Left colon (tissue), 2 donors: ENCODE measurements at regions not wholly inside any gene's neighbourhood (a gene's known extent, or its start where the extent isn't known, plus 50 kb on each side); places are given as distances from the start of the nearest gene placed in this dataset.
A peak's percentile ranks its signal among the peaks of the same experiment; 100 is the strongest.

Experiments
- ATAC-seq: fragments of 200-7000 bp; cut with Tn5 transposase; one replicate; pipeline ENCODE4 v1.9.1; 2020; ENCODE audit warnings: mild to moderate bottlenecking, moderate library complexity
- DNase-seq, 2 donors: peaks; one replicate each; pipeline ENCODE4 v3.0.0-alpha.2; 2020
- intact Hi-C, 2 donors: fragments of 100-400 bp; cut with DNase I in 1 of 2; cut with micrococcal nuclease in 1 of 2; formaldehyde crosslinking; loops; one replicate each; pipeline versions ENCODE4 v1.11.2 to v1.14.0; 2022; cut with DNase I, micrococcal nuclease
- donor health status: DM: no; HTN: no; CAD: no.
- donor health status: DM: yes; HTN: yes; CAD: no.

DNA sequence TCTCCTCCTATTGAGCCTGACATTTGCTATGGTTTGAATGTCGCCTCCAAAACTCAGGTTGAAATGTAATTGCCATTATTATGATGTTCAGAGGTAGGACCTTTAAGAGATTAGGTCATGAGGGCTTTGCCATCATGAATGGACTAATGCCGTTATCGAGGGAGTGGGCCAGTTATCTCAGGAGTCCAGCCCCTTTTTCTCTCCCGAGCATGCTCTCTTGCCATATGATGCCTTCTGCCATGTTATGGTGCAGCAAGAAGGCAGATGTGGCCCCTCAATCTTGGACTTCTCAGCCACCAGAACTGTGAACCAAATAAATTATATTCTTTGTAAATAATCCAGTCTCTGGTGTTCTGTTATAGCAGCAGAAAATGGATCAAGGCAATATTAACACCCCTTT is 323.5 kb downstream of the RRAGC start:
- DNase-seq: no peak
- no peak for ATAC-seq
- intact Hi-C loops: no loop called here

DNA sequence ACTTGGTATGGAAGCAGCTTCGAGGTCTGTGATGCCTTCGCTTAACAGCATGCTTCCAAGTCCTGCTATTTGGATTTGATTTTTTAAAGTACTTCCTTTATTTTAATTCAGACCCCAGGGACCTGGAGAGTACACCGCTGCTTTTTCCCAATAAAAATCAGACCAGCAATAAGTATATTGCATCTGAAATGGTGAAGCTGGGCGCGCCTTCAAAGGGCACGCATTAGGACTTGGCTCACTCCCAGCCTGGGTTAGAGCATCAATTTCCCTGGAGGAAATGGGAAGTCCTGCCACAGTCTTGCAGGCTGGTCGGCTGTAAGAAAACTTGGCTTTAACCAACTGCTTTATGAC is 325.1 kb downstream of the RRAGC start:
- no peak for DNase-seq
- intact Hi-C loops: no loop called here
- ATAC-seq: no peak

DNA sequence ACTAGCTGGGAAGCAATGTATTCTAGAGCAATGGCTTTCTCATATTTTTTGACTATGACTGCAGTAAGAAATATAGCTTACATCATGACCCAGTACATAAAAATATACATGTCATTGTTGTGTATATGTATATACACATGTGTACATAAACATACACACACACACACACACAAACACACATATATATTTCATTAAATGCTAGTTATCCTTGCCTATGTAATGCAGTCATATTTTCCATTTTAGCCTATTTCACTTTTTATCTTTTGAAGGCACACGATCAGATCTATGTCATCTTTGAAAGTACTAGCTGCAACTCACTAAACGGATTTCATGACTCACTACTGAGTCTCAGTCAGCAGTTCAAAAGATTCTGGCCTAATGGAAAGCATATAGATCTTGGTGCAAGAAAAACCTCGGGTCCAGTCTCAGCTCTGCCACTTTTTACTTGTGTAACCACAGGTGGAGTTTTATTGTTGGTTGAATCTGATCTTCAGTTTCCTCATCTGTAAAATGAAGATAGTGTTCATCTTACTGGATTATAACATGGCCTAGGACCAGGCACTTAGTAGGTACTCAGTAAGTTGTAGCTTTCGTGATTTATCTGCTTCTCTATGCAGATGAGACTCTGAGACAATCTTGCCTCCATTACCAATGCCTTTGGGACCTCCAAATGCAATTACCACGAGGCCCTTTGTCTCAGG is 325.6 kb downstream of the RRAGC start:
- DNase-seq (no peak), ATAC-seq (no peak)
- intact Hi-C loops: no loop called here

DNA sequence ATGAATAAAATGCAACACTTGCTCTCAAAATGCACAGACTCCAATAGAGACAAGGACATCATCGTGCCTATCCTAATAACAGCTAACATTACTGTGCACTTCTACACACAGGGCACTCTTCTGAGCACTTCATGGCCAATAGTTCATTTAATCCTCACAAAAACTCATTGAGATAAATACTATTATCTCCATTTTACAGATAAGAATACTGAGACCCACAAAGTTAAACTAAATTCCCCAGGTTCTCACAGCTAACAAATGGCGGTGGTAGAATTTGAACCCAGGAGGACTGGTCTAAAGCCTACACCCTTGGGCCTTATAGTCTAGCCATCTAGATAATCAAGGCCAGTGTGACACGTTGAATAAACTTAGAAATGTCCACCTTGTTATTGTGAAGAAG is 328.6 kb downstream of the RRAGC start:
- intact Hi-C loops: no loop called here
- no peak for ATAC-seq
- no peak for DNase-seq

DNA sequence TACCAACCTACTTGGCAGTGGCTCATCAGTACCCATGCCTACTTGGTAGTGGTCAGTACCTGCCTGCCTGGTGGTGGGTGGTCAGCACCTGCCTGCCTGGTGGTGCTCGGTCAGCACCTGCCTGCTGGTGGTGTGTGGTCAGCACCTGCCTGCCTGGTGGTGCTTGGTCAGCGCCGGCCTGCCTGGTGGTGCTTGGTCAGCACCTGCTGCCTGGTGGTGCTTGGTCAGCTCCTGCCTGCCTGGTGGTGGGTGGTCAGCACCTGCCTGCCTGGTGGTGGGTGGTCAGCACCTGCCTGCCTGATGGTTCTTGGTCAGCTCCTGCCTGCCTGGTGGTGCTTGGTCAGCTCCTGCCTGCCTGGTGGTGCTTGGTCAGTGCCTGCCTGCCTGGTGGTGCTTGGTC is 329.6 kb downstream of the RRAGC start:
- no peak for DNase-seq
- no peak for ATAC-seq
- intact Hi-C loops: no loop called here

DNA sequence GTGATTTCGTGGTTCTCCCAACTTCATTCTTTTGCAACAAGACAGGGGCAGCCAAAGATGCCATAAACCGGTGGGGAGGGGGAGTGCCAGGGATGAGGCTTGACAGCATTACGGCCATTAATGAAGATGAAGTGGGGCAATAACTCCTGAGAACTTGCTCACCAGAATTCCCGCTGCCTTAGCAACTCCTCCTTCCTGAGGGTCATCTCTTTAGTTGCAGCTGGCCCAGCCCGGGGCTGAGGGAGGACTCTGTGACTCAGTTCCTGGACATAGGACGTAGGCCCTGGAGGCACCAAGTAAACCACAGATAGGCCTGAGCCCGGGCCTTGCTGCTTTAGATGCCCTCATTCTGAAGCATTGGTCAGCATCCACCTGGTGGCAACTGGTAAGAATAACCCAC is 330.2 kb downstream of the RRAGC start:
- ATAC-seq: no peak
- intact Hi-C loops: no loop called here
- DNase-seq: no peak

DNA sequence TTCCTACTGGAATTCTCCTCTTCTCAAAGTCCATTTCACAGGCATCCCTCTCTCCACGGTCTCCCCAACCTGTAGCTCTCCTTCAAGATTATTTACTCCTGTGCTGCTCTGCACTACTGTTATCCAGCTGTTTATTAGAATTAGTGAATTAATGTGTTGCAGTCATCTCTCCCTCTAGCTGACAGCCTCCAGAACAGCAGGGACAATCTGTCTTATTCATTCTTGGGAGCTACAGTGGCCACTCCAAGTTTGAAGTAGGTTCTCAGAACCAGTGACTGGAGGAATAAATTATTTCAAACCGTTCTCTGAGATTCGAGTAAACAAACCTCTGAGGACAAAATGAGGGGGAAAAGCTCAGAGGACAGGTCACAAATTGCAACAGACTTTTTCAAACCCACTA is 330.9 kb downstream of the RRAGC start:
- intact Hi-C loops: no loop called here
- DNase-seq (no peak), ATAC-seq (no peak)

DNA sequence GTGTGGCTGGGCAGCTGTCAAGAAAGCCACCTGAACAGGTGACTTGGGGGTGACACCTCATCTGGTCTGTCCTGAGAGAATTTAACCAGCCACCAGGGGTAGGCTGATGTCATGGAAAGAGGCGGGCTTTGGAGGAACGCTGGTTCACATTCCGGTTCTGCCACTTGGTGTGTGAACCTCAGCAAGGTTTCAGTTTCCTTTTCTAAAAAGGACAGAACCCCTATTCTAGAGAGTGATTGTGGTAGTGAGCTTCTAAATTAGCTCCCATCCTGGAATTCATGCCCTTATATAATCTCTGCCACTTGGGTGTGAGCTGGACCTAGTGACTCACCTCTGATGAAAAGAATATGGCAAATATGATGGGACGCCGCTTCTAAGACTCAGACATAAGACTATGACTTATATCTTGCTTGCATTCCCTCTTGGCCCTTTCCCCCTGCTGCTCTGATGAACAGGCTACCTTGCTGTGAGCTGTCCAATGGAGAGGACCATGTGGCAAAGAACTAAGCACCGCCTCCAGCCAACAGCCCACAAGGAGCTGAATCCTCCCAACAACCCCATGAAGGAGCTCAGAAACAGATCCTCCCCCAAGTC is 332.1 kb downstream of the RRAGC start:
- intact Hi-C loops: no loop called here
- DNase-seq: peak; percentile 26 to 33
- ATAC-seq: peak; percentile 25

DNA sequence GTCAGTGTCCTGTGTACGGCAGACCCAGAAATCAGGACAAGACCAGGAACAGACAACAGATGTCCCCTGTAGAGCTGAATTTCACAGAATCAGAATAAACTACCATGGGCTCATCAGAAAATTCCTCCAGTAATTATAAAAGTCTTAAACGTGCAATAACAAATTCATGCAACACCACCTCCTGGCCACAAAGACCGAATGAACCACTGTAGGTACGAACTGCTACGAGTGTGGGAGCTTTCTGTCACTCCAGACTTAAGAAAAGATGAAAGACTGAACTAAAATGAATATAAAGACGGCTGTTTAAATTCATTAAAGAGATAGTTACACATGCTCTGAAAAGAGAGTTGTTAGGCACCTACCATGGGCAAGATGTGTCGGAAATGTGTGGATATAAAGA is 333.5 kb downstream of the RRAGC start:
- intact Hi-C loops: no loop called here
- no peak for ATAC-seq
- no peak for DNase-seq

DNA sequence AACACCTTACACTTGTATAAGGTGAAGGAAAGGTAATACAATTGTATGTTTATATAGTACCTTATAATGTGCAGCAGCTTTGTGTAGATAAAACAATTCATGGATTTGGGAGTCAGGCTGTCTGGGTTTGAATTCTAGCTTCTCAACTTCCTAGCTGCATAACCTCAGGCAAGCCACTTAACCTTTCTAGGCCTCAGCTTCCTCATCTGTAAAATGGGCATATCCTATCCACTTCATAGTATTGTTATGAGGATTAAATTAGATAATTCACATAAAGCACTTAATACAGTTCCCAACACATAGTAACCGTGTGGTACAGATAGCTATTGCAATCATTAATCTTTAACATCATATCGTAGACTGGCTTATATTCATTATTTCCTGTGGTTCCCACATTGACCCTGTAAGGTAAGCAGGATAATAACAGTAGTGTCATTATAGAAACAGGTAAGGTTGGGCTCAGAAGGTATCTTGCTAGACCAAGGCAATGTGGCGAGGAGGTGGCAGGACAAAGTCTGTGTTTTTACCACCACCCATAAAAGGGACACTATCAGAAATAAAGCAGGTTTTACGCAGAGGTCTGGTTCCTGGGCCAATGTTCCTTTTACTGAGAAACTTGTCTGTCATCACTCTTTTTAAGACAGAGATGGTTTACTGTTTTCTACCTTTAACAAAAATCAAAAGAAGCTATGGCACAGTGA is 334.1 kb downstream of the RRAGC start:
- no peak for DNase-seq
- intact Hi-C loops: no loop called here
- ATAC-seq: peak; percentile 55

DNA sequence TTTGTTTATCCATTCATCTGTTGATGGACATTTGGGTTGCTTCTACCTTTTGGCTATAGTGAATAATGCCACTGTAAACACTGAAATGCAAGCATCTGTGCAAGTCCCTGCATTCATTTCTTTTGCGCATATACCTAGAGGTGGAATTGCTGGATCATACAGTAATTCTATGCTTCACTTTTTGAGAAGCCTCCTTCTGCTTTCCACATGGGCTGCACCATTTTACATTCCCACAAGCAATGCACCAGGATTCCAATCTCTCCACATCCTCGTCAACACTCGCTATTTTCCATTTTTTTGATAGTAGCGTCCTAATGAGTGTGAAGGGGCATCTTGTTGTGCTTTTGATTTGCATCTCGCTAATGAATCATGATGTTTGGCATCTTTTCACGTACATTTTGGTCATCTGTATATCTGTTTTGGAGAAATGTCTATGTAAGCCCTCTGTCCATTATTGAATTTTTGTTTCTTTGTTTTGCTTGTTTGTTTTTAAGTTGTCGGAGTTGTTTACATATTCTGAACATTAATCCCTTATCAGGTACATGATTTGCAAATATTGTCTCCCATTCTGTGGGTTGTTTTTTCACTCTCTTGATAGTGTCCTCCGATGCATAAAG is 335.4 kb downstream of the RRAGC start:
- DNase-seq (no peak), ATAC-seq (no peak)
- intact Hi-C loops: no loop called here

DNA sequence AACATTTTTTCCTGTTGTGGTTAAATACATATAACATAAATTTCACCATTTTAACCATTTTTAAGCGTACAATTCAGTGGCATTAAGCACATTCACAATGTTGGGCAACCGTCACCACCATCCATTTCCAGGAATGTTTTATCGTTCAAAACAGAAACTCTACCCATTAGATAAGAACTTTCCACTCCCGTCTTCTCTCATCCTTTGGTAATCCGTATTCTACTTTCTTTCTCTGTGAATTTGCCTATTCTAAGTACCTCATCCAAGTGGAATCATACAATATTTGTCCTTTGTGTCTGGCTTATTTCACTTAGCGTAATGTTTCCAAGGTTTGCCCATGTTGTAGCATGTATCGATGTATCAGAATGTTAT is 336.0 kb downstream of the RRAGC start:
- intact Hi-C loops: no loop called here
- DNase-seq: no peak
- ATAC-seq: no peak

DNA sequence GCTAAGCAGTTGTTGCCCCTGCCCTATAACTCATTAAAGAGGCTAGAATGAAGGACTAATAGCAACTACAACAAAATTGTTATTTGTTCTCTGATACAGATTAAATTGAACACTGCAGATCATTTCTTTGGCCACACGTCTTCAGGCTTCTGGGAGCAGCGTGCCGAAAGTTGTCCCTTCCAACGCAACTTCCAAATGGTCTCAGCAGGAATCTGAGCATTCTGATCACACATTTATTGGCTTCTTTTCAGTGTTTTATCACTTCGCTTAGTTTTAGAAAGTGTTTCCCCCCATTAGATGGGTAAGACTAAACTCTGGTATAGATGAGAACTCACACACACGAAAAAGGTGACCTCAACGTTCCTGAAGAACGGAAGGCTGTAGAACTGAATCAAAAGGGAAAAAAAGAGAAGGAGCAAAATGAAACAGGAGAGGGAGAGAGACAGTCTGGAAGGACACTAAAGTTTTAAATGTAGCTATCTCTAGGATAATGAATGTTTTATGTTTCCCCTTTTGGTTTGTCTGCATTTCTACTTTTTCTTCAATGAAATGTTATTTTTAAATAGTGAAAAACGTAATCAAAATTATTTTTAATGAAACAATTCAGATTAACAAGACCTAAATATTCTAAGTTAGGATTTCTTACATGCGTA is 336.5 kb downstream of the RRAGC start:
- intact Hi-C loops: no loop called here
- DNase-seq: no peak
- no peak for ATAC-seq

DNA sequence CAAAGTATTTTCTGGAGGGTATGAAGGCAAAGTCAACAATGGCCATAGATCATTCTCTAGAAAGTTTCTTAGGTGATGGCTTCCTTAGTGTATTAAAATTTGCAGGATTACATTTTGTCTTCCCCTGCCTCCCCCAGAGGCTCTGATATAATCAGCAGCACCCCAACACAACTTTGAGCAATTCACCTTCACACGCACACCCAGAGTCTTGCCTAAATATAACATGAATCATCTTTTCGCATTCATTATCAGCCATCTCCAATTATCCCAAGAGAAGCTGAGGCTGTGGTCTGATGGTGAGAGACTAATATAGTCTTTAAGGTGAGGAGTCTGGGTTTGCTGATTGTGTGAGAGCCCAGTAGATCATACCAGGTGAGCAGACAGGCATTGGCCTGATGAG is 343.0 kb downstream of the RRAGC start:
- intact Hi-C loops: no loop called here
- DNase-seq: no peak
- no peak for ATAC-seq

DNA sequence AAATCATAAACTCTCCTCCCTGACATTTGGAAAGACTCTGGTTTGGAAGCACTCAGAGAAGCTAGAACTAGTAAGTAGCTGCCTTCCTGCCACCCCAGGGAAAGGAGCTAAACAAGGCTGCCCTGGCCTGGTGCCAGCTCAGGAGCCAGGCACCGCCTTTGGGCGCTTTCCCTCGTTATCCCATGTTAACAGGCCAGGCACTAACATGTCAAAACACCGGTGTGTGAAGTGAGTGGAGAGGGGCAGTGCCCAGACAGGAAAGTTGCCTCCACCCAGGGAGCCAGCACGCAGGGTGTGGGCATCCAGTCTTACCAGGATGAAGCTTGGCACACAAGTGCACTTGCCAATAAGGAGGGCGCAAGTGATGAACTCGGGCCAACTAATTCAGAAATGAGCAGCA is 346.8 kb downstream of the RRAGC start:
- DNase-seq: no peak
- intact Hi-C loops: no loop called here
- no peak for ATAC-seq

DNA sequence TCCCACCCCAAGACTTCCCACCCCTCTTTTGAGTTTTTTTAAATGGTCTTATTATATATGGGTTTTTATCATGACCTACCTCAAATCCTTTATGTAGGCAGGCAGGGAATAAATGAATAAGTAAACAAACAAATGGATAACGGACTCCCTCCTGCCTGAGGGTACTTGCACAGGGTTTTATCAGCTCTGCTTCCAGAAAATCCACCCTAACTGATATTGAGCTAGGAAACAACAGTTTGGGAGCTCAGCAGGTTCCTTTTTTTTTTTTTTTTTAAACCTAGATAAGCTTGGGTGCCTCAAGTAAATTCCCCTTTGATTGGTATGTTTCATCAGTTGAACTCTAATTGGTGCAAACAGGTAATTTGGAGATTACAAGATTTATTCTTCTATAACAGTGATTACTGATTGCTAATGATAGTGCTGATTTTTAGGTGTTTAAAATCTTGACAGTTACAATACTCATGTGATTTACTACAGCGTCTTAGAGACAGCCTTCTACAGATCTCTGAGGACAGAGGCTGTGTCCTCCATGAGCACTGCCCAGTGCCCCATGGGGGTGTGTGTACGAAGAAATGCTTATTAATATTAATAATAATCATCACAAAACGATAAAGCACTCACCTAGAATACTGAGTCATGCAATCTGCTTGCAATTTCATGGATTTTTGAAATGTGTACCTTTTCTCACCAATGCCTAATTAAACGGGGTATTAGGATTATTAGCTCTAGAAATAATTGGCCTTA is 347.4 kb downstream of the RRAGC start:
- ATAC-seq: no peak
- intact Hi-C loops: no loop called here

DNA sequence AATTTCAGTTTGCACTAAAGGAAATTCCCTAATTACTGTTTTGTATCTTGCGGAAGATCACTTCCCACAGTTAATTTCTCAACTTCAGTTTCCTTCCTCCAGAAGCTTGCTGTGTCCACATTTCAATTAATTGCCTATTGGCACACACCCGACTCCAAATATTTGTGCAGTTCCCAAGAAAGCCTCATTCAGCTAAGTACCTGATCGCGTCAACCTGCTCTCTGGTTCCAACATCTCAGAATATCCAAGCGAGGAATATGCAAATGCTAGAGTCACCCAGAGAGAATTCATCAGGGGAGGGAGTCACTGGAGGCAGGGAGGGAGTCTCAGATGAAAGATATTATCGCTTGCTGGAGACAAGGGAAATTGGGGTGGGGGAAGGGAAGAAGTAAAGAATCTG is 351.3 kb downstream of the RRAGC start:
- DNase-seq (no peak), ATAC-seq (no peak)
- intact Hi-C loops: no loop called here

More for the DNA sequence above, 347.4 kb downstream of the RRAGC start:
- DNase-seq: no peak

DNA sequence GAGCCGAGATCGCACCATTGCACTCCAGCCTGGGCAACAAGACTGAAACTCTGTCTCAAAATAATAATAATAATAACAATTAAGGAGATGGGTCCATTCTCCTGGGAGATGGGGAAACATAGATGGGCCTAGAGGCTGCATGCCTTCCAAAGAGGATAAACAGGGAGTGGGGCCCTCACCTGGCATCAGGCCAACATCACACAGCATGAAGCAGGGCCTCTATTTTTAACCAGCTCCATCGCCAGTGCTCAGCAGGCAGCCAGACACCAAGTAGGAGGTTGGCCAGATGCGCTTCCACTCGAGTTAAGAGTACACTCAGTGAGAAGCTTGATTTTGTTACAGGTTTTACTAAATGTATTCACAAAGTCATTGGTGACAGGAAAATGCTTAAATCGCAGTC is 352.0 kb downstream of the RRAGC start:
- DNase-seq: no peak
- intact Hi-C loops: no loop called here
- ATAC-seq: no peak

DNA sequence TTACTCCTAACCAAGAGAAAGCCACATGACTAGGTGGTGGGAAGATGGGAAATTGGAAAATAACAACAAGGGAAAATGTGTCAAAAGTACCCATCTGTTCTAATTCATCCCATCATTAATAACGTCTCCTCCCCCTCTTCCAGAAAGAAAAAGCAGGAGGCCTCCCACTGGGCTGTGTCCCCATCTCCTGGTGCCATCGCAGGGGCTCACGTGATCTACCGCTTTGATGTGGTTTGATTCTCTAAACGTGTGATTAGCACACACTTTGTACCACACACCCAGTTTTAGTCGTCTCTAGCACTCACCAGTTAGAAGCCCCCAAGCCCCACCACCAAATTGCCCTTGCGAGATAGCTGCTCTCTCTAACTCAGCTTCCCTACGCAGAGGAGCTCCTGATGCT is 353.6 kb downstream of the RRAGC start:
- intact Hi-C loops: no loop called here

More for the DNA sequence above, 353.6 kb downstream of the RRAGC start:
- DNase-seq: no peak
- ATAC-seq: no peak
